ENCODE measurements at regions not wholly inside any gene's neighbourhood (a gene's known extent, or its start where the extent isn't known, plus 50 kb on each side); places are given as distances from the start of the nearest gene placed in this dataset.

DNA sequence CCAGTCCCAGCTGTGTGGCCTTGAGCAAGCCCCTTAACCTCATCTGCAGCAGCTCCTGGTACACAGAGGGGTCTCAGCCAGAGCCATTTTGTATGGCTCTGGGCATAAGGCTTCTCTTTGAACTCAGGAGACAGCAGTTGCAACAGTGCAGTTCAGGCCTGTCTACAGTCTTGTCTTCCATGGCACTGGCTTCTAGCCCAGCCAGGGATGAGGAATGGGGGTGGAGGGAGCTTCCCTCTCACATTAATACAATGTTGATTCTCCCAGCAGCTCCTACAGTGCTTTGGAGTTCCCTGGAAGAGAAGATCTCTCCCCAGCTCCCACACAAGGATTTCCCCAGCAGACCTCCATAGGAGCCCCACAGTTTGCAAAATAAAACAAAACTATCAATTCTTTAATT, 350.2 kb downstream of the BUD13 start:
- DNase-seq (no peak), ATAC-seq (no peak)
- Histone ChIP-seq H3K27ac (no peak overlapping the region), H3K36me3 (ENCODE audit: insufficient read depth in 1 of 2, low read depth in 1 of 2) (no peaks in the 10 kb centered on the region), H3K4me1 (no peaks in the 10 kb centered on the region), H3K9me3 (no peaks in the 10 kb centered on the region), H3K27me3 (ENCODE audit: insufficient read depth in 3 of 3, low read length in 2 of 3) (peaks cover 0 to 12% (median 3%) of the 10 kb centered on the region in 3 donors), H3K4me3 (no peak overlapping the region)
- intact Hi-C loops (cut with DNase I), result no loop called here
- TF ChIP-seq, protein P1, sequence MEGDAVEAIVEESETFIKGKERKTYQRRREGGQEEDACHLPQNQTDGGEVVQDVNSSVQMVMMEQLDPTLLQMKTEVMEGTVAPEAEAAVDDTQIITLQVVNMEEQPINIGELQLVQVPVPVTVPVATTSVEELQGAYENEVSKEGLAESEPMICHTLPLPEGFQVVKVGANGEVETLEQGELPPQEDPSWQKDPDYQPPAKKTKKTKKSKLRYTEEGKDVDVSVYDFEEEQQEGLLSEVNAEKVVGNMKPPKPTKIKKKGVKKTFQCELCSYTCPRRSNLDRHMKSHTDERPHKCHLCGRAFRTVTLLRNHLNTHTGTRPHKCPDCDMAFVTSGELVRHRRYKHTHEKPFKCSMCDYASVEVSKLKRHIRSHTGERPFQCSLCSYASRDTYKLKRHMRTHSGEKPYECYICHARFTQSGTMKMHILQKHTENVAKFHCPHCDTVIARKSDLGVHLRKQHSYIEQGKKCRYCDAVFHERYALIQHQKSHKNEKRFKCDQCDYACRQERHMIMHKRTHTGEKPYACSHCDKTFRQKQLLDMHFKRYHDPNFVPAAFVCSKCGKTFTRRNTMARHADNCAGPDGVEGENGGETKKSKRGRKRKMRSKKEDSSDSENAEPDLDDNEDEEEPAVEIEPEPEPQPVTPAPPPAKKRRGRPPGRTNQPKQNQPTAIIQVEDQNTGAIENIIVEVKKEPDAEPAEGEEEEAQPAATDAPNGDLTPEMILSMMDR (IDR thresholded peaks at IDR 0.05), result no peak

DNA sequence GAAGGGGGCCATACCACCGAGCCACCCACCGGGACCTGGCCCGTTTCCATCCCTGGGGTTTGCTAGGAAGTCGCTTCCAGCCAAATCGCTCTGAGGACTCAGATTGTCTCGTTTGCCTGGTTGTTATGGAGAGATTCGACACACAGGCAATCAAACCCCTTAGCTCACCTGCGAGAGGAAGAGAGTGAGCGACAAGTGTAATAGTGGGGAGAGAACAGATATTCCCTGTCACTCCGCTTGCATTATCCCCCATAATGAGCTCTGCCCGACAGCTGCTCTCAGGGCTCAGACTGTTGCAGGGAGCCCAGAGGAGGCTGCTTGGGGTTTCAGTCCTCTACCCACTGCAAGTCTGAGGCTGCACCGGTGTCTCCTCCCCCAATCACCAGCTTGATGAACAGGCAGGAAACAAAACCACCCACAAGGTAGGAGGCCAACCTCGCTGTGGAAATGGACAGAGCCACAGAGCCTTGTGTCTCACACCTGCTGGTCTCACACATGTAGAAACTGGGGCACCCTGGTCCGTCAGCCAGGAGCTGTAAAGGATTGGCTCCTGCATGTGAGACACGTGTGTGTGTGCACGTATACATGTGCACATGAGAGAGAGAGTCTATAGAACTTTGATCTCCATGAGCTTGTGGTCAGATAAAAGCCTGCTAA, 351.1 kb downstream of the BUD13 start:
- Histone ChIP-seq H3K36me3 (ENCODE audit: insufficient read depth in 1 of 2, low read depth in 1 of 2) (no peaks in the 10 kb centered on the region), H3K9me3 (no peaks in the 10 kb centered on the region), H3K27me3 (ENCODE audit: insufficient read depth in 3 of 3, low read length in 2 of 3) (peaks cover 0 to 12% (median 3%) of the 10 kb centered on the region in 3 donors), H3K4me1 (no peaks in the 10 kb centered on the region), H3K27ac (no peak overlapping the region), H3K4me3 (no peak overlapping the region)
- DNase-seq (no peak), ATAC-seq (no peak)
- intact Hi-C loops (cut with DNase I), result no loop called here
- WGBS, 3 donors, result 55 to 60% (median 56%) methylated on average over 16 of the region's 16 CpGs
- TF ChIP-seq, protein P1 (IDR thresholded peaks at IDR 0.05), result no peak

DNA sequence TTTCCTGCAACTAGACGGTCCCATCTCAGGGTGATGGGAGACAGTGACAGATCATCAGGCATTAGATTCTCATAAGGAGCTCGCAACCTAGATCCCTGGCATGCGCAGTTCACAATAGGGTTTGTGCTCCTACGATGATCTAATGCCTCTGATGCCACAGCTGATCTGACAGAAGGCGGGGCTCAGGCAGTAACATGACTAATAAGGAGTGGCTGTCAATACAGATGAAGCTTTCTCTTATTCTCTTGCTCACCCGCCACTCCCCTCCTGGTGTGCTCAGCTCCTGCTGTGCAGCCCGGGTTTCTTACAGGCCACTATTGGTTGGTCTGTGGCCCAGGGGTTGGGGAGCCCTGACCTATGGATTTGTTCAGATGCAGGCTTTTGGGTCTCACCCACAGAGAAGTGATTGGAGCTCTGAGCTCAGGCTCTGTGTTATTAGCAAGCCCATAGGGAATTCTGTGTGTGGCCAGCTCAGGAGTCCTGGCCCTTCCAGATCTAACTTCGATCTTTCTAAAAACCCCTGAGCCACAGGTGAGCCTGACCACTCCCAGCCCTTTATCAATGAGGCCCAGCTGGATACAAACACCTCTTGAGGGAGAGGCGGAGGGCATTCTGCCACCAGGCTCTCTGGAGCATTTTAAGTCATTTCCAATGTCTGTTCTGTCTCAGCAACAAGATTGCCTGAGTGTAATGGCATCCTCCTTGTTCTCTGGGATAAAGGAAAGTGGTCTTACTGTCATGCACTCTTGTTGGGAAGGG, 351.8 kb downstream of the BUD13 start:
- ATAC-seq, result no peak

DNA sequence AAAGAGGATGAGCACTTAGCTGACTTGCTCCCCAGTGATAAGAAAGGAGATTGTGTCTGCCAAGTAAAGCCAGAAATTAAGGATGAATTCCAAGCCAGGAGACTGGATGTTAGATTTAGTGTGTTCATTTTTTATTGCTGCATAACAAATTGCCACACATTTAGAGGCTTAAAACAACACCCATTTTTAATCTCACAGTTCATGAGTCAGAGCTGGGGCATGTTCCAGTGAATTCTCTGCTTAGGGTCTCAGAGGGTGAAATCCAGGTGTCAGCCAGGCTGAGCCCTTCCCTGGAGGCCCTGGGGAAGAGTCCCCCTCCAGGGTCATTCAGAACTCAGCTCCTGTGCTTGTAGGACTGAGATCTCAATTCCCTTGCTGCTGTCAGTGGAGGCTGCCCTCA, 352.8 kb downstream of the BUD13 start:
- no peak for ATAC-seq
- no peak overlapping the region for H3K4me3 ChIP-seq
- peaks cover 0 to 12% (median 3%) of the 10 kb centered on the region in 3 donors for H3K27me3 ChIP-seq (ENCODE audit: insufficient read depth in 3 of 3, low read length in 2 of 3)
- H3K27ac ChIP-seq, result no peak overlapping the region
- intact Hi-C loops (cut with DNase I), result no loop called here
- no peaks in the 10 kb centered on the region for H3K36me3 ChIP-seq (ENCODE audit: insufficient read depth in 1 of 2, low read depth in 1 of 2)
- no peaks in the 10 kb centered on the region for H3K9me3 ChIP-seq
- DNase-seq, result no peak
- no peaks in the 10 kb centered on the region for H3K4me1 ChIP-seq
- TF ChIP-seq, protein P1 (IDR thresholded peaks at IDR 0.05), result no peak

More for the DNA sequence above, 351.8 kb downstream of the BUD13 start:
- H3K9me3 ChIP-seq, result no peaks in the 10 kb centered on the region
- no peak overlapping the region for H3K27ac ChIP-seq
- H3K4me3 ChIP-seq, result no peak overlapping the region
- TF ChIP-seq, protein P1 (IDR thresholded peaks at IDR 0.05), result no peak
- H3K4me1 ChIP-seq, result no peaks in the 10 kb centered on the region
- H3K36me3 ChIP-seq (ENCODE audit: insufficient read depth in 1 of 2, low read depth in 1 of 2), result no peaks in the 10 kb centered on the region
- peaks cover 0 to 12% (median 3%) of the 10 kb centered on the region in 3 donors for H3K27me3 ChIP-seq (ENCODE audit: insufficient read depth in 3 of 3, low read length in 2 of 3)
- DNase-seq, result no peak
- intact Hi-C loops (cut with DNase I), result no loop called here
- WGBS, 3 donors, result 58 to 71% (median 67%) methylated on average over 9 of the region's 9 CpGs
